ENCODE measurements at regions not wholly inside any gene's neighbourhood (a gene's known extent, or its start where the extent isn't known, plus 50 kb on each side); places are given as distances from the start of the nearest gene placed in this dataset.
"Not testable (repeated sequence)": the region's sequence is repeated elsewhere in the genome, so short reads cannot be mapped to it uniquely, and the experiment has no call there.

- DNase-seq; H3K4me1 ChIP-seq (ENCODE audit: control insufficient read depth in 2 of 2, insufficient read depth in 2 of 2, low read length in 2 of 2); H3K36me3 Mint-ChIP-seq; H3K27me3 ChIP-seq (ENCODE audit: control insufficient read depth in 2 of 2, insufficient read depth in 2 of 2, low read length in 2 of 2); H3K36me3 ChIP-seq (ENCODE audit: control insufficient read depth in 2 of 3, insufficient read depth in 3 of 3, low read length in 3 of 3); H3K27me3 Mint-ChIP-seq; POLR2A ChIA-PET; intact Hi-C loops (cut with micrococcal nuclease); H3K4me3 ChIP-seq (ENCODE audit: low read length); H3K9me3 ChIP-seq (ENCODE audit: control insufficient read depth in 2 of 3, low read length in 3 of 3); H3K27ac ChIP-seq (ENCODE audit: low read depth, low read length); H3K4me1 Mint-ChIP-seq; H3K4me3 Mint-ChIP-seq; H3K9me3 Mint-ChIP-seq; CTCF ChIA-PET; H3K27ac Mint-ChIP-seq; ATAC-seq: not testable (repeated sequence)
These were observed 287.0 kb downstream of the BCL2L11 start for GRCh38 chr2:111407632-111408194.

- H3K4me1 Mint-ChIP-seq; H3K9me3 Mint-ChIP-seq; H3K9me3 ChIP-seq (ENCODE audit: control insufficient read depth in 2 of 3, low read length in 3 of 3); H3K36me3 ChIP-seq (ENCODE audit: control insufficient read depth in 2 of 3, insufficient read depth in 3 of 3, low read length in 3 of 3); CTCF ChIA-PET; H3K4me3 ChIP-seq (ENCODE audit: low read length); H3K27ac ChIP-seq (ENCODE audit: low read depth, low read length); H3K36me3 Mint-ChIP-seq; H3K27me3 ChIP-seq (ENCODE audit: control insufficient read depth in 2 of 2, insufficient read depth in 2 of 2, low read length in 2 of 2); H3K4me1 ChIP-seq (ENCODE audit: control insufficient read depth in 2 of 2, insufficient read depth in 2 of 2, low read length in 2 of 2); intact Hi-C loops (cut with micrococcal nuclease); H3K27ac Mint-ChIP-seq; H3K4me3 Mint-ChIP-seq; POLR2A ChIA-PET; H3K27me3 Mint-ChIP-seq; DNase-seq: not testable (repeated sequence)
- ATAC-seq: peak; percentile 39
These were observed 290.2 kb downstream of the BCL2L11 start for GRCh38 chr2:111410868-111411406.

DNA sequence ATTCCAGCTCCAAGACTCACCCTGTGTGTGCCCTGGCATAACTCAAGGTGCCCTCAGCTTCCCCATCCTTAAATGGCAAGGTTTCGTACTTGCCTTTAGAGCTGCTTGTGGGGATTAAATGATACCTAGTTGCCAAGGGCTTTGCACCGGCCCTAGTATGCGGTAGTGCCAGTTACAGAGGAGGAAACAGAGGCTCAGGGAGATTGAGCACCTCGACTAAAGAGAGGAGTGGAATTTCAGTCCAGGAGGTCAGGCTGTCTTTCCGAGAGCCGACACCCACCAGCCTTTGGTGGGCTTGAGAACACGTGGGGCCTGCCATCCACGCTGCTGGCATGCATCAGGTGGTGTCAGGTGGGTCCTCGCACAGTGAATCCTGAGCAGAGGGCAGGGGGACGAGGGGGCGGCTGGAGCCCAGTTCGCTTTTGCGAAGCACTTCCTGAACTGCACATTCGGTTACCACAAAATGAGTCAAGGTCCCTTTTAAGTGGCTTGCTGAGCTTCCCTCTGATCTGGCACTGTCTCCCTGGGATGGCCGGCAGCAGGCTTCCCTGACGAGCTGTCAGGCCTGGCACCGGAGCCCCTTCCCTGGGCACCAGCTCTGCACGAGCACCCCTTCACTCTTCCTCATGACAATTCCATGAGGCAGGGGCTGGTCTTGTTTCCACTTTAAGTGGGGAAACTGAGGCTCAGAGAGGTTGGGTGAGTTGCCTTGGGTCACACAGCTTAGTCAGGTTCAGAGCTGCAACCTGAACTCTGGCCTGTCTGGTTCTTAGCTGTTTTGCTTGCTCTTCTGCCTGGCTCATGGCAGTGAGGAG is 291.4 kb downstream of the BCL2L11 start:
- DNase-seq (peak in 4 of 9 donors; percentile 1 to 50 (median 8)), ATAC-seq (peak; percentile 75)
- CTCF ChIA-PET; intact Hi-C loops (cut with micrococcal nuclease); H3K27ac ChIP-seq (ENCODE audit: low read depth, low read length); H3K27me3 Mint-ChIP-seq; POLR2A ChIA-PET; H3K27me3 ChIP-seq (ENCODE audit: control insufficient read depth in 2 of 2, insufficient read depth in 2 of 2, low read length in 2 of 2); H3K9me3 Mint-ChIP-seq; H3K4me1 ChIP-seq (ENCODE audit: control insufficient read depth in 2 of 2, insufficient read depth in 2 of 2, low read length in 2 of 2); H3K36me3 ChIP-seq (ENCODE audit: control insufficient read depth in 2 of 3, insufficient read depth in 3 of 3, low read length in 3 of 3); H3K27ac Mint-ChIP-seq; H3K4me3 ChIP-seq (ENCODE audit: low read length); H3K9me3 ChIP-seq (ENCODE audit: control insufficient read depth in 2 of 3, low read length in 3 of 3); H3K36me3 Mint-ChIP-seq; H3K4me3 Mint-ChIP-seq: not testable (repeated sequence)
- peaks cover 0 to 11% (median 0%) of the 10 kb centered on the region in 7 donors for H3K4me1 Mint-ChIP-seq

GRCh38 chr2:111412841-111413650 is 292.3 kb downstream of the BCL2L11 start:
- H3K9me3 Mint-ChIP-seq; H3K27me3 ChIP-seq (ENCODE audit: control insufficient read depth in 2 of 2, insufficient read depth in 2 of 2, low read length in 2 of 2); CTCF ChIA-PET; H3K27me3 Mint-ChIP-seq; intact Hi-C loops (cut with micrococcal nuclease); H3K9me3 ChIP-seq (ENCODE audit: control insufficient read depth in 2 of 3, low read length in 3 of 3); H3K27ac ChIP-seq (ENCODE audit: low read depth, low read length); H3K36me3 Mint-ChIP-seq; POLR2A ChIA-PET; H3K4me1 ChIP-seq (ENCODE audit: control insufficient read depth in 2 of 2, insufficient read depth in 2 of 2, low read length in 2 of 2); ATAC-seq; H3K4me3 ChIP-seq (ENCODE audit: low read length); DNase-seq; H3K36me3 ChIP-seq (ENCODE audit: control insufficient read depth in 2 of 3, insufficient read depth in 3 of 3, low read length in 3 of 3): not testable (repeated sequence)
- H3K27ac Mint-ChIP-seq: peak overlapping the region in 1 of 9 donors; percentile 54
- H3K4me3 Mint-ChIP-seq: peak overlapping the region in 2 of 10 donors; percentile 15 to 28
- peaks cover 0 to 15% (median 0%) of the 10 kb centered on the region in 7 donors for H3K4me1 Mint-ChIP-seq

GRCh38 chr2:111413950-111414349 is 293.2 kb downstream of the BCL2L11 start:
- H3K4me3 Mint-ChIP-seq; H3K4me3 ChIP-seq (ENCODE audit: low read length); H3K9me3 Mint-ChIP-seq; ATAC-seq; POLR2A ChIA-PET; H3K36me3 ChIP-seq (ENCODE audit: control insufficient read depth in 2 of 3, insufficient read depth in 3 of 3, low read length in 3 of 3); H3K4me1 ChIP-seq (ENCODE audit: control insufficient read depth in 2 of 2, insufficient read depth in 2 of 2, low read length in 2 of 2); DNase-seq; H3K27me3 Mint-ChIP-seq; CTCF ChIA-PET; H3K36me3 Mint-ChIP-seq; intact Hi-C loops (cut with micrococcal nuclease); H3K27me3 ChIP-seq (ENCODE audit: control insufficient read depth in 2 of 2, insufficient read depth in 2 of 2, low read length in 2 of 2); H3K9me3 ChIP-seq (ENCODE audit: control insufficient read depth in 2 of 3, low read length in 3 of 3); H3K27ac ChIP-seq (ENCODE audit: low read depth, low read length): not testable (repeated sequence)
- Mint-ChIP-seq H3K4me1 (peaks cover 0 to 17% (median 0%) of the 10 kb centered on the region in 7 donors), H3K27ac (peak overlapping the region in 1 of 9 donors; percentile 70)

DNA sequence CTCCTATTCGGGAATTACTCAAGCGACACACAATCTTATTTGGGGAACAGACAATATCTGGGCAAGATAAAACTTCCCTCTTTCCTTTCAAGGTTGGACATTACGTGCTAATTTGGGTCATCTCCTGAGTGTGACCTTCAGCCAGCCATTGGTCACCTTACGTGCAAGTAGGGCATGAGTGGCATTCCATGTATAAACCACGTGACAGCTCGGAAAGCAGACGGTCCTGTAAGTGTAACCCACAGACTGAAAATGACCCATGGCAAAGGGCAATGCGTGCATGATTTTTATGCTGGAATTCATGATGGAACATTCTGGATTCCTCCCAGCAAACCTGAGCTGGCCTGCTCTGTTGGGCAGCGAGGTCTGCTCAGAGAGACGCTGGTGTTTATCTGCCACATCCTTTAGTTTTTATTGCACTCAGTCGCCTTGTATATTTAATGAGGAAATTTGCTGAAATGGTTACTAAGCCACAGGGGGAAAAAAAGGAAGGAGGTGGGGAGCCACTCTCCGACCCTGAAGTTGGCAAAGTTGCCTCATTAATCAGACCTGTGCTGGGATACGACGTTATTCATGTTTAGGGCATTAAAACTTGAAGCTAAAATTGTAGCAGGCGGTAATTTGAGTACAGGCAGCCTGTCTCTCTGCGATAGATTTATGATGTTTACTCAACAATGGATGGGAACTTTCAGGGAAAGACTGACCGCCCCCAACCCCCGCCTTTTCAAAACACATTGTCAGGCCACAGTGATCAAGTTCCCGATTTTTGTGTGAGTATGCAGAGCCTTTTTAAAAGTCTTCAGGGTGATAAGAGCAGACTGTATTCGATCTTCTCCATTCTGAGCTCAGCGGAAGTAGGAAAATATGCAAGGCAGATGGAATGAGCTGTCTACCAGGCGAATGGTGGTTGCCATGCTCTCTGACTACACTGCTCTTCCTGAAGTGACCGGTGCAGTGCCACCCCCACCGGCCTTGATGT is 295.3 kb downstream of the BCL2L11 start:
- H3K27me3 ChIP-seq (ENCODE audit: control insufficient read depth in 2 of 2, insufficient read depth in 2 of 2, low read length in 2 of 2); DNase-seq; H3K27ac ChIP-seq (ENCODE audit: low read depth, low read length); H3K4me3 Mint-ChIP-seq; intact Hi-C loops (cut with micrococcal nuclease); ATAC-seq; H3K36me3 Mint-ChIP-seq; H3K9me3 Mint-ChIP-seq; H3K9me3 ChIP-seq (ENCODE audit: control insufficient read depth in 2 of 3, low read length in 3 of 3); POLR2A ChIA-PET; H3K36me3 ChIP-seq (ENCODE audit: control insufficient read depth in 2 of 3, insufficient read depth in 3 of 3, low read length in 3 of 3); H3K4me3 ChIP-seq (ENCODE audit: low read length); H3K4me1 ChIP-seq (ENCODE audit: control insufficient read depth in 2 of 2, insufficient read depth in 2 of 2, low read length in 2 of 2); H3K27me3 Mint-ChIP-seq; CTCF ChIA-PET: not testable (repeated sequence)
- H3K4me1 Mint-ChIP-seq: peaks cover 0 to 26% (median 0%) of the 10 kb centered on the region in 7 donors
- peak overlapping the region in 2 of 9 donors; percentile 5 to 43 for H3K27ac Mint-ChIP-seq
